Activated CD8-positive, alpha-beta T cell treated with anti-CD3 and anti-CD28 coated beads, Interleukin-2, amount 10 ng/mL, durations not matched to agents 7 days and 5 days (primary cell): ENCODE measurements at regions not wholly inside any gene's neighbourhood (a gene's known extent, or its start where the extent isn't known, plus 50 kb on each side); places are given as distances from the start of the nearest gene placed in this dataset.
"Not testable (repeated sequence)": the region's sequence is repeated elsewhere in the genome, so short reads cannot be mapped to it uniquely, and the experiment has no call there.

ENCODE experiments used
- ATAC-seq: fragments of 150-1000 bp; cut with Tn5 transposase; one replicate; pipeline ENCODE4 v1.10.0; 2021; ENCODE audit warnings: moderate library complexity
- CTCF ChIA-PET: fragments of 350-600 bp; sonication (Branson Sonifier 250); formaldehyde crosslinking; loops from one replicate; lab custom pipeline; 2021; ENCODE audit warnings: antibody characterized with exemption; lab: Charles Lee
- POLR2A ChIA-PET: fragments of 350-600 bp; sonication (Branson Sonifier 250); formaldehyde crosslinking; loops from one replicate; lab custom pipeline; 2021; ENCODE audit warnings: antibody characterized with exemption; lab: Charles Lee
- DNase-seq: peaks from one replicate; pipeline ENCODE4 v3.0.0-alpha.2; 2020
- H3K27ac Mint-ChIP-seq: one replicate; pipeline ENCODE4 v1.8.0; 2021; ENCODE audit warnings: mild to moderate bottlenecking, mixed read lengths
- H3K27me3 Mint-ChIP-seq: one replicate; pipeline ENCODE4 v1.8.0; 2021; ENCODE audit warnings: low read depth, mixed read lengths
- H3K36me3 Mint-ChIP-seq: one replicate; pipeline ENCODE4 v1.8.0; 2021; ENCODE audit warnings: low read depth, mixed read lengths
- H3K4me1 Mint-ChIP-seq: one replicate; pipeline ENCODE4 v1.8.0; 2021; ENCODE audit warnings: low read depth, mixed read lengths
- H3K4me3 Mint-ChIP-seq: one replicate; pipeline ENCODE4 v1.8.0; 2021; ENCODE audit warnings: mild to moderate bottlenecking, mixed read lengths
- H3K9me3 Mint-ChIP-seq: one replicate; pipeline ENCODE4 v1.8.0; 2022; ENCODE audit warnings: mixed read lengths; ENCODE audit not compliant: insufficient read depth

DNA sequence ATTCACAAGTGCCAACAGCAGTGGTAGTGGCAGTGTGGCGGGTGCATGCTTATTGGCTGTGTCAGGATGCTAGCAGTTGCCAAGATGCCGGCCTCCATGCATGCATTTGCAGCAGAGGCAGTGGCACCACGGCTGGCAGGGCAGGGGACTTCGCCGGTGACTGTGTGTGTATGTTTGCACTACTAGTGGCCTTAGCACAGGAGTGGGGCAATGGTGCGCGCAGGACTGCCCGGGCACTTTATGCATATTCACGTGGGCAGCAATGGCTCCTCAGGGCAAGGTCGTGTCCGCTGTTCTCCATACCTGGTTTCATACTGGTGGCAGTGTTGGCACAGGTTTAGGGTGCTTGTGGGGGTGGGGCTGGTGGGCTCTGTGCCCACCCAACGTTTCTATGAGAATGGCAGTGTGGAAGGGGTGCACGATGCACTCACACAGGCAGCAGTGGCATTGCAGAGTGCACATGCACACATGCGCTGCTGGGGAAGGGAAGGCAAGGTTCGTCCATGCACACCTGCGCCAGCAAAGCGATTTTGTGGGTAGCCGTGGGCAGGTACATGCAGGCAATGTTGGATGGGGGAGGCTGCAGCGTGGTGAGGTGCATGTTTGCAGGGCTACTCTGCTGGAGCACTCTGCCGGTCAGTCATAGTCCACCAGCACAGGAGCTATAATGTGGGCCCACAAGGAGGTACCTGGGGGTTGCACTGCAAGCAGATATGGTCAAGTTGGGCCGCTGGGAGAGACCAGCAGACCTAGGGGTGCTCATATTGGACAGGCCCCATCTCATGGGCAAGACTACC is 338.9 kb upstream of the TECRL start:
- H3K27ac Mint-ChIP-seq = no peak overlapping the region
- H3K9me3 Mint-ChIP-seq = peaks cover 5% of the 10 kb centered on the region
- no peaks in the 10 kb centered on the region for H3K36me3 Mint-ChIP-seq
- ChIA-PET CTCF (no interaction called here), POLR2A (no interaction called here)
- DNase-seq (no peak), ATAC-seq (no peak)
- no peak overlapping the region for H3K4me3 Mint-ChIP-seq
- H3K4me1 Mint-ChIP-seq = no peaks in the 10 kb centered on the region
- no peaks in the 10 kb centered on the region for H3K27me3 Mint-ChIP-seq

DNA sequence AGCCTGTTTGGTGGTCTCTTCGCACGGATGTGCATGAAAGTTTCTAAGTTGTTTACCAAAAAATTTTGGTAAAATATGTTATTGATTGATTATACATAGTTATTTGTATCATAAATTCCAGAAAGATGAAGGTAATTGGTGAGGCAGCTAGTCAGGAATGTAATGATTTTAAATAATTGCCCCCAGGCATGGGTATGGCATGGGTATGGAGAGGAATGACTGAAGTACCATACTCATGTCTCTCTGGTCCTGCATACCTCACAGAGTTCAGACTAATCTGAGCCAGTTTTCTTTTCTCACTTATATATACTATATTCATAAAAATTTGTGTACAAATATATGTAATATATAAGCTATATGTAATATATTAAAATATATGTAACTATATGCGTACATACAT is 329.0 kb upstream of the TECRL start:
- CTCF ChIA-PET = no interaction called here
- H3K9me3 Mint-ChIP-seq = no peaks in the 10 kb centered on the region
- H3K36me3 Mint-ChIP-seq = no peaks in the 10 kb centered on the region
- H3K27ac Mint-ChIP-seq = no peak overlapping the region
- ATAC-seq (no peak), DNase-seq (no peak)
- no peaks in the 10 kb centered on the region for H3K4me1 Mint-ChIP-seq
- no peaks in the 10 kb centered on the region for H3K27me3 Mint-ChIP-seq
- no peak overlapping the region for H3K4me3 Mint-ChIP-seq
- POLR2A ChIA-PET = no interaction called here

DNA sequence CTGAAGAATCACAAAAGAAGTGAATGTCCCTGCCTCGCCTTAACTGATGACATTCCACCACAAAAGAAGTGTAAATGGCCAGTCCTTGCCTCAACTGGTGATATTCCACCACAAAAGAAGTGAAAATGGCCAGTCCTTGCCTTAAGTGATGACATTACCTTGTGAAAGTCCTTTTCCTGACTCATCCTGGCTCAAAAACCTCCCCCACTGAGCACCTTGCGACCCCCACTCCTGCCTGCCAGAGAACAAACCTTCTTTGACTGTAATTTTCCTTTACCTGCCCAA is 328.5 kb upstream of the TECRL start:
- H3K9me3 Mint-ChIP-seq, POLR2A ChIA-PET, CTCF ChIA-PET, DNase-seq, H3K4me1 Mint-ChIP-seq, ATAC-seq, H3K27me3 Mint-ChIP-seq, H3K4me3 Mint-ChIP-seq, H3K36me3 Mint-ChIP-seq, H3K27ac Mint-ChIP-seq: not testable (repeated sequence)

DNA sequence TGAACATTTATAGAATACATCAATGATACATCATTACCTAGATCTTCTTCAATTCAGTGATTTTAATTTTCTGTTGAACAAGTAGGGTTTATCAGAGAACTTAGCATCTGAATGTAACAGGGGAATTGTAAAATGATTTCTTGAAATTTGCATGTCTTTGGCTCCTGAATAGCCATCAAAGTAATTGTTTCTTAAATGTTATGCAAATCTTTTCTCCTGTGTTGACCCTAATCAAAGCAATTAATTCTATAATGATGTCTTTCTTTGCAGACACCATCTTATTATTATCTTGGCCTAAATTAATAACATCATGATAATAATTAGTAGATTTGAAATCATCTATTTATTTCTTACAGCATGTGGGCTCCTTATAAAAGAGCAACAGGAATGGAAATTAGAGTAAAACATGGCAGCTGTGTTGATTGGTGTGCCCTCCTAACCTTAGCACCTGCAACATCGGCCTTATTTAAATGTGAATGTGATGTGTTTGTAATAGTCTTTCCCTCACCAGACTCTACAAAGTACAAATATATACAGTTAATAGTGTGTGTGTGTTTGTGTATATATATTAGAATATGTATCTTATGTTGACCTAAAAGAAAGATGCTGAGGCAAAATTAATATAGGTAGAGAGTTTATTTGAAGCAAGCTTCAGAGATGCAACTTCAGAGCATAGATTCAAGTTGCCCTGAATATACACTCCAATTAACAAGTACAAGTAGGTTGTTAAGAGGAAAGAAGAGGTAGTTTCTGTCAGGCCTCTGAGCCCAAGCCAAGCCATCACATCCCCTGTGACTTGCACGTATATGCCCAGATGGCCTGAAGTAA is 328.0 kb upstream of the TECRL start:
- H3K4me3 Mint-ChIP-seq = no peak overlapping the region
- no peaks in the 10 kb centered on the region for H3K9me3 Mint-ChIP-seq
- no peaks in the 10 kb centered on the region for H3K27me3 Mint-ChIP-seq
- DNase-seq (no peak), ATAC-seq (no peak)
- H3K27ac Mint-ChIP-seq = no peak overlapping the region
- H3K4me1 Mint-ChIP-seq = no peaks in the 10 kb centered on the region
- CTCF ChIA-PET = no interaction called here
- POLR2A ChIA-PET = no interaction called here
- H3K36me3 Mint-ChIP-seq = no peaks in the 10 kb centered on the region

DNA sequence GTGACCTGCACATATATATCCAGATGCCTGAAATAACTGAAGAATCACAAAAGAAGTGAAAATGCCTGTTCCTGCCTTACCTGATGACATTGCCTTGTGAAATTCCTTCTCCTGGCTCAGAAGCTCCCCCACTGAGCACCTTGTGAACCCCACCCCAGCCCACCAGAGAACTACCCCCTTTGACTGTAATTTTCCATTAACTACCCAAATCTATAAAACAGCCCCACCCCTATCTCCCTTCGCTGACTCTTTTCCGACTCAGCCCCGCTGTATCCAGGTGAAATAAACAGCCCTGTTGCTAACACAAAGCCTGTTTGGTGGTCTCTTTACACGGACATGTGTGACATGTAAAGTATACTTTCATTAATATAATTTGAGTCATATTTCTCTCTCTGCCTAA is 320.3 kb upstream of the TECRL start:
- ATAC-seq (no peak), DNase-seq (no peak)
- H3K4me1 Mint-ChIP-seq = no peaks in the 10 kb centered on the region
- H3K4me3 Mint-ChIP-seq = no peak overlapping the region
- H3K27me3 Mint-ChIP-seq = no peaks in the 10 kb centered on the region
- peaks cover 3% of the 10 kb centered on the region for H3K9me3 Mint-ChIP-seq
- H3K36me3 Mint-ChIP-seq = no peaks in the 10 kb centered on the region
- POLR2A ChIA-PET = no interaction called here
- no peak overlapping the region for H3K27ac Mint-ChIP-seq
- CTCF ChIA-PET = no interaction called here

DNA sequence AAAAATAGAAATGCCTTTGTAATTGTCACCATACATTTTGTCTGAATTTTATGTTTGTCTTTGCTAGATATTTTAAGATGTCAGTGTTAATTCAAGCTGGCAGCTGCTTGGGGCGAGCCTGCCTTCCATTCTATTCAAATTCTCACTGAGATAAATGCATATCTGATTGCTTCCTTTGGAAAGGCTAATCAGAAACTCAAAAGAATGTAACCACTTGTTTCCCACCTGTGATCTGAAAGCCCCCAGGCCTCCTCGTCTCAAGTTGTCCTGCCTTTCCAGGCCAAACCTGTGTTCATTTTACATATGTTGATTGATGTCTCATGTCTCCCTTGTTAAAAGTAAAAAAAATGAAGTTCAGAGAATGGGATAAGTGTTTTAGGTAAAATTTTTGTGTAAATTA is 318.7 kb upstream of the TECRL start:
- Mint-ChIP-seq H3K4me3 (no peak overlapping the region), H3K27ac (no peak overlapping the region), H3K9me3 (peaks cover 7% of the 10 kb centered on the region), H3K27me3 (no peaks in the 10 kb centered on the region), H3K36me3 (no peaks in the 10 kb centered on the region), H3K4me1 (no peaks in the 10 kb centered on the region)
- ChIA-PET POLR2A (no interaction called here), CTCF (no interaction called here)
- ATAC-seq (no peak), DNase-seq (no peak)

DNA sequence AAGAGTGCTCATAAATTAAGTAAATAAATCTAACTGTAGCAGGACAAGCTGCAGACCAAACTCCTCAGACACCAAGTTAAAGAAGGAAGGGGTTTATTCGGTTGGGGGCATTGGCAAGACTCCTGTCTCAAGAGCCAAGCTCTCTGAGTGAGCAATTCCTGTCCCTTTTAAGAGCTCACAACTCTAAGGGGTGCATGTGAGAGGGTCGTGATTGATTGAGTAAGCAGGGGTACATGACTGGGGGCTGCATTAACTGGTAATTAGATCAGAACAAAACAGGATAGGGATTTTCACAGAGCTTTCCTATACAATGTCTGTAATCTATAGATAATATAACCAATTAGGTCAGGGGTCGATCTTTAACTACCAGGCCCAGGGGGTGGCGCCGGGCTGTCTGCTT is 318.1 kb upstream of the TECRL start:
- H3K4me3 Mint-ChIP-seq, POLR2A ChIA-PET, H3K27me3 Mint-ChIP-seq, H3K4me1 Mint-ChIP-seq, H3K36me3 Mint-ChIP-seq, H3K27ac Mint-ChIP-seq, DNase-seq, ATAC-seq, CTCF ChIA-PET: not testable (repeated sequence)
- peaks cover 10% of the 10 kb centered on the region for H3K9me3 Mint-ChIP-seq

DNA sequence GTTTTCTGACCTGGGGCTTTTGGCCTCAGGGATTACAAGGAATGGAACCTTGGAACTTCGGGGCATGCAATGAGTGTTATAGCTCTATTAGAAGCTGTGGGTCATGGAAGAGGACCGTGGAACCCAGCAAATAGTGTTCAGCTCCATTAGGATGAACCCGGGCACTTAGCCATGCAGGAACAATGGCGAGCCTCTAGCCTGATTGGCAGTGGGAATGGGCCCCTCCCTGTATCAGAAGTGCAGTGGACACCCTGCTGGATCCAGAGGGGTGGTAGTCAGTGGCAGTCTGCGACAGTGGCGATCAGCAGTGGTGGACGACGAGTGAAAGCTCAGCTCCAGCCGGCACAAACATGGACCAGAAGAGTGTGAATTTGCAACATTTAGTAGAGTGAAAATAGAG is 315.4 kb upstream of the TECRL start:
- peaks cover 11% of the 10 kb centered on the region for H3K9me3 Mint-ChIP-seq
- CTCF ChIA-PET = no interaction called here
- no peak overlapping the region for H3K27ac Mint-ChIP-seq

DNA sequence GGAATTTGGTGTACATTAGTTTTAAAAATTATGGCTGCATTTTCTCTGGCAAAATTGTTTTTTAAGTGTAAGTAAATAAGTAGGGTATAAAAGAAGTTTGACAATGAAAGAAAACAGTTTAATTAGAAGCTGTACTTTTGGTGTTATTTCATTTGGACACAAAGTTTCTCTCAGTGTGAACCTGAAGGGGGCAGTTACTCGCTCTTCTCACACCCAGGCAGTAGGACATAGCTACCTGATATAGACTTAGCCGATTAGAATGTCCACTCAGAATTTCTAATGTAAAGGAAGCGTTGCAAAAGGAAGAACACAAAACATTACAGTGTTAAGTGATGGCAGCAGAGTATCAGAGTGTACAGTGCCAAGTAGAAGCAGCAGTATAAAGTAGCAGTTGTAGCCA is 311.9 kb upstream of the TECRL start:
- H3K4me3 Mint-ChIP-seq = no peak overlapping the region
- ChIA-PET CTCF (no interaction called here), POLR2A (no interaction called here)
- H3K4me1 Mint-ChIP-seq = no peaks in the 10 kb centered on the region
- no peaks in the 10 kb centered on the region for H3K27me3 Mint-ChIP-seq
- no peaks in the 10 kb centered on the region for H3K36me3 Mint-ChIP-seq
- DNase-seq = no peak
- H3K27ac Mint-ChIP-seq = no peak overlapping the region
- H3K9me3 Mint-ChIP-seq = peaks cover 8% of the 10 kb centered on the region
- ATAC-seq = no peak

More for the DNA sequence above, 315.4 kb upstream of the TECRL start:
- DNase-seq (no peak), ATAC-seq (no peak)
- Mint-ChIP-seq H3K27me3 (no peaks in the 10 kb centered on the region), H3K4me1 (no peaks in the 10 kb centered on the region), H3K36me3 (no peaks in the 10 kb centered on the region), H3K4me3 (no peak overlapping the region)
- POLR2A ChIA-PET = no interaction called here

DNA sequence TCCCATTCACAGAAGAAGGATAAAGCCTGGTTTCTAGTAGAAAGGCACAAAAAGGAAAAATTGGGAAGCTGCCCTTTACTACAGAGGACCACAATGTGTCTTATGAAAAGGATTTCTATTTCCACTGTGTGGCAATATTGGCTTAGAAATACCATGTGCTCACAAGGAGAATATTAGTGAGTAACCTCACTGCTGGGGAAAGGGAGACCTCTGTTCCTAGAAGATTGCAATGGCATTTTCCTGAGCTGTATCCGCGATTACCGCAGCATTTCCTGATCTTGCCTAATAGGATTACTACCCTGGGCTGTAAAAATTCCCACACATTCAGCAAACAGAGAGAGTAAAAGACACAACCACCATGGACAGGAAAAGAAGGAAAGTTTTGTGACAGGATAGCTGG is 308.8 kb upstream of the TECRL start:
- ChIA-PET POLR2A (no interaction called here), CTCF (no interaction called here)
- H3K27ac Mint-ChIP-seq = no peak overlapping the region
- H3K4me1 Mint-ChIP-seq = no peaks in the 10 kb centered on the region
- ATAC-seq = no peak
- no peak for DNase-seq
- no peak overlapping the region for H3K4me3 Mint-ChIP-seq
- peaks cover 4% of the 10 kb centered on the region for H3K9me3 Mint-ChIP-seq
- no peaks in the 10 kb centered on the region for H3K27me3 Mint-ChIP-seq
- no peaks in the 10 kb centered on the region for H3K36me3 Mint-ChIP-seq

DNA sequence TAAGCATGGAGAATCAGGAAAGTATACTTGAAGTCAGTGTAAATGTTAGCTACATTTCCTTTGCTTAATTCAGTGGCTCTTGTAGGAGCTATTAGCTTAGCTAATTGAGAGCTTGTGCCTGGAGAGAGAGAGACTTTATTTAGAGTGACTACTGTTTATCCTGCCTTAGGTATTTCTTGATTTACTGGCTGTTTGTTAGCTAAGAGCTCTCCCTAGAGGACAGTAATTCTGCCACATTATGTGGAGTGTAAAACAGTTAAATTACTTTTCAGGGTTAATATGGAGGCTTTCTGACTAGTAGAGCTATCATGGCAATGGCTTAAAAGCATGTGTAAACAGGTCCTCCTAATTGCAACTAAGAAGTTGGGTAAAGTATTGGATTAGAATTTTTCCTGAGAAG is 306.5 kb upstream of the TECRL start:
- ChIA-PET POLR2A (no interaction called here), CTCF (no interaction called here)
- no peak for DNase-seq
- no peak overlapping the region for H3K4me3 Mint-ChIP-seq
- H3K27ac Mint-ChIP-seq = no peak overlapping the region
- no peak for ATAC-seq
- no peaks in the 10 kb centered on the region for H3K9me3 Mint-ChIP-seq
- no peaks in the 10 kb centered on the region for H3K36me3 Mint-ChIP-seq
- H3K27me3 Mint-ChIP-seq = no peaks in the 10 kb centered on the region
- H3K4me1 Mint-ChIP-seq = no peaks in the 10 kb centered on the region

DNA sequence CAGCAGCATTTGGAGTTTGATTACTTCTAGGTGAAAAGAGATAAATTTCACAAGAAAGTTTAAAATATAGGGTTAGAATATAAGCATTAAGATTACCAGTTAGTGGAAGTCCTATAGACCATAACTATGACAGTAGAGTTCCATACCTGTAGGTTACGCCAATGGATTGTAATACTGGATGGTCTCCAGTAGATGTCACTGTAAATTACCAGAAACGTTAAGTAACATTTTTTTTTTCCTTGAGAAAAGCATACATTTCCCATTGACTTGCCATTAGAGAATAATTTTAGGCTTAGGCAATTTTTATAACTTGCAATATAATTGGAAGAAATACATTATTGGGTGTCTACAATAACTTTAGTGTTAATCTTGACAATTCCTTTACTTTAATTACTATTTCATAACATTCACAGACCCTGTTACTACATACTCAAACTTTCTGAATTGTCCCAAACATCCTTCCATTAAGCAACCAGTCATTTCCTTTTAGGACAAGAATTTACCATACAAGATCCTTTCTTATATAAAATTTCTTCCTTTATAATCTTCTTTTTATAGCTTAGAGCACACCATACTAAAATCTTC is 304.1 kb upstream of the TECRL start:
- Mint-ChIP-seq H3K36me3 (no peaks in the 10 kb centered on the region), H3K4me3 (no peak overlapping the region), H3K27ac (no peak overlapping the region), H3K27me3 (no peaks in the 10 kb centered on the region), H3K9me3 (no peaks in the 10 kb centered on the region), H3K4me1 (no peaks in the 10 kb centered on the region)
- POLR2A ChIA-PET = no interaction called here
- ATAC-seq (no peak), DNase-seq (no peak)
- CTCF ChIA-PET = no interaction called here
